ENCODE measurements at regions not wholly inside any gene's neighbourhood (a gene's known extent, or its start where the extent isn't known, plus 50 kb on each side); places are given as distances from the start of the nearest gene placed in this dataset.
"Not testable (repeated sequence)": the region's sequence is repeated elsewhere in the genome, so short reads cannot be mapped to it uniquely, and the experiment has no call there.

DNA sequence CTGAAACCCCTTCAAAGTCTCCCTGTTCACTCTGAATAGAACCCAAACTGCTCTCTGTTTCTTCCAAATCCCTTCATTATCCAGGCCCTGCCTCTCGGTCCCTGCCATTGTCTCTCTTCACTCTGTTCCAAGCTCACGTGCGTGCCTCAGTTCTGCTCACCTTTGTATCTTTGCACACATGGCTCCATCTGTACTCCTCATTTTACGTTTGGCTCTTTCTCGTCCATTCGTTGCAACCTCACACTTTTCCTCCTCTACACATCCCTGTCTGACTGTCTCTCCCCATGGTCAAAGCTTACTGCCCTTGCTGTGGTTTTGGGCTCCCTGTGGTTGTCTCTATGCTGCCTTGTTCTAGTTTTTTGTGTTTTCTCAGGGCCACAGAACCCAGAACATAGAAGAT, 1054.5 kb downstream of the BCL11B start:
- no peak overlapping the region for H3K4me3 Mint-ChIP-seq
- no peak for ATAC-seq
- H3K27ac Mint-ChIP-seq = no peak overlapping the region
- H3K9me3 Mint-ChIP-seq = peaks cover 3% of the 10 kb centered on the region
- no peaks in the 10 kb centered on the region for H3K36me3 Mint-ChIP-seq
- no peaks in the 10 kb centered on the region for H3K4me1 Mint-ChIP-seq
- H3K27me3 Mint-ChIP-seq = no peaks in the 10 kb centered on the region

DNA sequence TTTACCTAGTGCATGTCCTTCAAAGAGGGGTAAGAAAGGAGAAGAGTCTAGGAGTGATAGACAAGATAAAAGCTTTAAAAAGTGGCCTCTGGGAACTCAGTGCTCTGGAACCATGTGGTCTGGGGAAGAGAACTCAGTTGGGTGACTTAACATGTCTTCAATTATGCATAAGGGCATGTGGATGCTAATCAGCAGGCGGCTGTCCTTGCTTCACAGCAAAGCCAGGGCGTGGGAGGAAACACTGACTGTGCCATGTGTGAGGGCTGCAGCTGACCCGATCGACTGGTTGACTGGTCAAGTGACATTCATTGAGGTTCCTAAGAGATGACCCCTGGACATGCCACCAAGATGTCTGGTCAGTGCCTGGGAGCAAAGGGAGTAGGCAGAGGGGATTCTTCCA, 1053.8 kb downstream of the BCL11B start:
- Mint-ChIP-seq H3K27ac (no peak overlapping the region), H3K4me3 (no peak overlapping the region), H3K36me3 (no peaks in the 10 kb centered on the region), H3K4me1 (no peaks in the 10 kb centered on the region), H3K27me3 (no peaks in the 10 kb centered on the region), H3K9me3 (peaks cover 5% of the 10 kb centered on the region)
- ATAC-seq = no peak

- H3K27ac Mint-ChIP-seq = no peak overlapping the region
- no peak for ATAC-seq
- H3K9me3 Mint-ChIP-seq = peaks cover 7% of the 10 kb centered on the region
- H3K27me3 Mint-ChIP-seq = no peaks in the 10 kb centered on the region
- H3K36me3 Mint-ChIP-seq = no peaks in the 10 kb centered on the region
- H3K4me3 Mint-ChIP-seq = no peak overlapping the region
- H3K4me1 Mint-ChIP-seq = no peaks in the 10 kb centered on the region
These were observed 1052.4 kb downstream of the BCL11B start for GRCh38 chr14:98219638-98220037.

GRCh38 chr14:98223106-98223505, 1048.9 kb downstream of the BCL11B start:
- H3K27ac Mint-ChIP-seq = no peak overlapping the region
- no peaks in the 10 kb centered on the region for H3K4me1 Mint-ChIP-seq
- H3K27me3 Mint-ChIP-seq = no peaks in the 10 kb centered on the region
- no peak overlapping the region for H3K4me3 Mint-ChIP-seq
- peaks cover 8% of the 10 kb centered on the region for H3K9me3 Mint-ChIP-seq
- H3K36me3 Mint-ChIP-seq = no peaks in the 10 kb centered on the region
- ATAC-seq = no peak

GRCh38 chr14:98223710-98224109, 1048.3 kb downstream of the BCL11B start:
- not testable (repeated sequence) for H3K27me3 Mint-ChIP-seq, H3K27ac Mint-ChIP-seq, ATAC-seq, H3K4me1 Mint-ChIP-seq, H3K4me3 Mint-ChIP-seq, H3K36me3 Mint-ChIP-seq
- peaks cover 12% of the 10 kb centered on the region for H3K9me3 Mint-ChIP-seq

GRCh38 chr14:98226411-98226810, 1045.6 kb downstream of the BCL11B start:
- no peak for ATAC-seq
- Mint-ChIP-seq H3K9me3 (peaks cover 12% of the 10 kb centered on the region), H3K4me3 (no peak overlapping the region), H3K27me3 (no peaks in the 10 kb centered on the region), H3K36me3 (no peaks in the 10 kb centered on the region), H3K27ac (no peak overlapping the region), H3K4me1 (no peaks in the 10 kb centered on the region)

DNA sequence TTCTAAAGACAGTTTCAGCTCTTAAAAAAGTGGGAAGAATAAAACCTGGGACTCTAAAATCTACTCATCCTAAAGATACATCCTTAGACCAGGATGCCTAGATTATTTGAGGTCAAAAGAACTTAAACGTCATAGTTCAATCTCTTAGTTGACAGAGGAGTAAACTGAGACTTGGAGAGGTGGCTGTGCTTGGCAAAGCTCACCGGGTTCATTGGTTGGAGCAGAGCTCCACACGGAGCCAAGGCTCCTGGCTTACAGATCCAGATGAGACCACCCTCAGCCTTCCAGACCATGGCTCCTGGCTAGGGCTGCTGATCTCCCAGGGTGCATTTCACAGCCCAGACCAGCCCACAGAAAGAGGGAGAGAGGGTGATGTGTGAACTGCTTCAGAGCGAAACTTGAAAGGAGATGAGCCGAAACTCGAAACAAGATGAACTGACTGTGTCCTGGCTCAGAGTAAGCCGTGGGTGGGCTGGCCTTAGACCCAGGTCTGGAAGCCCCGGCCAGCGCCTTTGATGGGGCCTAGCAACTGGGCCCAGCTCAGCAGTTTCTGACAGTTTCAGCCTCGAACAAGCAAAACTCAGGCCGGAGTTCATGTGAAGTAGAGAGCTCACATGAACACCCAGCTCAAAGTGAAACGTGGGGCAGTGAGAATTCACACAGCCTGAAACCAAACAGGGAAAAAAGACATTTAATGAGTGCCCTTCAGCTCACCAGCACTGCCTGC, 1044.8 kb downstream of the BCL11B start:
- Mint-ChIP-seq H3K27me3 (no peaks in the 10 kb centered on the region), H3K9me3 (peaks cover 12% of the 10 kb centered on the region), H3K4me1 (no peaks in the 10 kb centered on the region), H3K27ac (no peak overlapping the region), H3K4me3 (no peak overlapping the region), H3K36me3 (no peaks in the 10 kb centered on the region)
- ATAC-seq = no peak

DNA sequence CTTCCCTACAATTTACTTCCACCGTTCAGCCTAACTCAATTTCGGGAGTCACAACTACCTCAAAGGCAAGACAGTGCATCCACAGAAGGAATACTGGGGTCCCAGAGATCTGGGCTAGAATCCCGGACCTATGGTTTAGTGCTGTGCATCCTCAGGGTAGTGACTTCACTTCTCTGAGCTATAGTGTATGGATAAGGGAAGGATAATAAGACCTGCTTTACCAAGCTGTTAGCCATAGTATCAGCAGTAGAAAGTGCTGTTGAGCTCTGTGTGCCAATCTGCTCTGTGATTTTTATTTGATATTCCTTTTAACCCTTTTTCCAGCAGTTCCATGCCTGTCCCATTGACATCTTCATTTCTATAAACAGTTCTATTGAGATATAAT, 1044.3 kb downstream of the BCL11B start:
- Mint-ChIP-seq H3K4me1 (no peaks in the 10 kb centered on the region), H3K36me3 (no peaks in the 10 kb centered on the region), H3K27ac (no peak overlapping the region), H3K4me3 (no peak overlapping the region), H3K9me3 (peaks cover 12% of the 10 kb centered on the region), H3K27me3 (no peaks in the 10 kb centered on the region)
- no peak for ATAC-seq

- Mint-ChIP-seq H3K27me3 (no peaks in the 10 kb centered on the region), H3K27ac (no peak overlapping the region), H3K4me3 (no peak overlapping the region), H3K4me1 (no peaks in the 10 kb centered on the region), H3K36me3 (no peaks in the 10 kb centered on the region), H3K9me3 (peaks cover 14% of the 10 kb centered on the region)
- ATAC-seq = no peak
These were observed 1042.2 kb downstream of the BCL11B start for GRCh38 chr14:98229656-98230366.

DNA sequence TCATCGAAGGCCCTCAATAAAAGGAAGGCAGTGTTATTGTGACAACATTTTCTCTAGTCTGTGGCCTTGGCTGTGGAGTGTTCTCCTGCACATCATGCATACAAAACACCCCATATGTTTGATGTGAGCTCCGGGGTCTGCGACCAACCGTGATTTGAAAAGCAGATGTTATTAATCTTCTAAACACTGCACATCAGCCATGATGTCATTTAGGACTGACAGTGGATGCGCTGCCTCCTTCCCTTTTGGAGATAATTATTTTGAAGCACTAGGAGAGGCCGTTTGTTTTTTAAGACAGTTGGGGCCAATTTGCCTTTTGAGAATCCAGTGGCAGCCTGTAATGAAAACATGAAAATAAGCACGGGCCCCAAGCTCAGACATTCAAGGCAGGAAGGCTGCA, 1041.6 kb downstream of the BCL11B start:
- Mint-ChIP-seq H3K36me3 (no peaks in the 10 kb centered on the region), H3K4me3 (no peak overlapping the region), H3K27ac (no peak overlapping the region), H3K9me3 (peaks cover 16% of the 10 kb centered on the region), H3K4me1 (no peaks in the 10 kb centered on the region), H3K27me3 (no peaks in the 10 kb centered on the region)
- no peak for ATAC-seq

DNA sequence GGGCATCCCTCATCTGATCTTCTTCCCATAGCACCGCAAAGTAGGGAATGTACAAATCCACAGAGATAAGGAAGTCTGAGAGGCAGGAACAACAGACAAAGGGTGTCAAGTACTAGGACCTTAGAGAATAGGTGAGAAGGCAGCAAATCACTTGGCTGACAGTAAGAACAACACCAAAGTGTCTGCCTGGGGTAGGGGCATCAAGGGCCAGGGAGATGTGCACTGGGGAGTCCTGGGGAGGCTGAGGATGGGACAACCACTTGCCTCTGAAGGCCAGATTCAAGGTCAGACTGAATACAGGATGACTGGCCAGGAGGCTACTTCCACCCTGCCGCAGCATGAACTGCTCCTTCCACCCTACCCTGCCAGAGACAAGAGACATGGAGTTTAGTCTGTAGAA, 1040.8 kb downstream of the BCL11B start:
- Mint-ChIP-seq H3K27ac (no peak overlapping the region), H3K27me3 (no peaks in the 10 kb centered on the region), H3K36me3 (no peaks in the 10 kb centered on the region), H3K9me3 (peaks cover 12% of the 10 kb centered on the region), H3K4me3 (no peak overlapping the region), H3K4me1 (no peaks in the 10 kb centered on the region)
- ATAC-seq = no peak

DNA sequence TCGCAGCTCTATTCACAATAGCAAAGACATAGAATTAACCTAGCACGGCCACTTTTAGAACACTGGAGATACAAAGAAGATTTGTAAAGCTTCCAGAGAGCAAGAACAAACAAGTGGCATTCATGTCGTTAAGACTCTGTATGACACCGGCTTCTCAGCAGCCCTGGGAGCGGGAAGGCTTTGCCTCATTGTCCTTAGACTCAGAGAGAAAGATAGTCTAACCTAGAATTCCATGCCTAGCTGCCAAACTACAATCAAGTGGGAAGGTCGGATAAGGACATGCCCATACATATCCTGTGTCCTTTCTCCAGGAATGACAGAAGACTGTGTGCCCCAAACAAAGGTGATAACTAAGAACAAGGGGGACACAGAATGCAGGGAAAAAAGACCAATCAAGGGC, 1038.3 kb downstream of the BCL11B start:
- peaks cover 9% of the 10 kb centered on the region for H3K9me3 Mint-ChIP-seq
- H3K4me1 Mint-ChIP-seq = no peaks in the 10 kb centered on the region
- H3K36me3 Mint-ChIP-seq = no peaks in the 10 kb centered on the region
- no peak for ATAC-seq
- H3K4me3 Mint-ChIP-seq = no peak overlapping the region
- no peaks in the 10 kb centered on the region for H3K27me3 Mint-ChIP-seq
- no peak overlapping the region for H3K27ac Mint-ChIP-seq

DNA sequence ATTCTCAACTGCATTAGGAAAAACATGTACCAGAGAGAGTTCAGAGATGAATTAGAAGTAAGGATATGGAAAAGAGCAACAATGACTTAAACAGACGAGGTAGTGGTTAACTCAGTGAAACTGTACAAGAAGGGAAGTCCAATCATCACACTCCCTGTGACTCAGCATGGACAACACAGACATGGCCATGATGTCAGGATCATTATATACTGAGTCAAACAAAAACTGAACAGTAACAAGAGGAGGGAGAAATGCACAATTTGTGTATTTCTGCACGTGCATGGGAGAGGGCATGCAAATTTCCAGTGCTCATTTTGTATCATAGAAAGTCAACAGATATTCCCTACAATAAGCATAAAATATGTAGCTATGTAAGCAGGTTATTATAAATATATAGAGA, 1037.8 kb downstream of the BCL11B start:
- H3K9me3 Mint-ChIP-seq = peaks cover 10% of the 10 kb centered on the region
- no peak overlapping the region for H3K4me3 Mint-ChIP-seq
- ATAC-seq = no peak
- H3K27me3 Mint-ChIP-seq = no peaks in the 10 kb centered on the region
- no peaks in the 10 kb centered on the region for H3K4me1 Mint-ChIP-seq
- no peaks in the 10 kb centered on the region for H3K36me3 Mint-ChIP-seq
- H3K27ac Mint-ChIP-seq = no peak overlapping the region

DNA sequence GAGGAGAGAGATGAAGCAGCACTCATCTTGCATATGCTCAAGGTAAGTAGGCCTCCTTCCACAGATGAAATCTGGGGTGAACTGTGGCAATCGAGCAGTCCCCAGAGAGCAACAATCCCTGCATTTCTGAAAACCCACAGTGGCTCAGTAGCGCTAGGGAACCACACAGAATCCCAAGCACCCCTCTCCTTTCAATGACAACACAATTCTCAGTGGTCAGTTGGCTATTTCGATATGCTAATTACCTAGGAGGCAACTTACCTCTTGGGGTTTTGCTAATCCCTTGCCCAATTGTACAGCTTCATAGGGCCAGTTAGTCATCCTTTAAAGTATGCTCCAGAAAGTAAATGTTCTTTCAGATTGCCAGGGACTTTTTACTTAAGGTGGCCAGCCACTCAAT, 1035.7 kb downstream of the BCL11B start:
- Mint-ChIP-seq H3K27ac (no peak overlapping the region), H3K4me1 (no peaks in the 10 kb centered on the region), H3K27me3 (no peaks in the 10 kb centered on the region), H3K4me3 (no peak overlapping the region), H3K9me3 (peaks cover 11% of the 10 kb centered on the region), H3K36me3 (no peaks in the 10 kb centered on the region)
- ATAC-seq = no peak

- H3K36me3 Mint-ChIP-seq = no peaks in the 10 kb centered on the region
- H3K4me3 Mint-ChIP-seq = no peak overlapping the region
- no peak overlapping the region for H3K27ac Mint-ChIP-seq
- H3K9me3 Mint-ChIP-seq = peaks cover 11% of the 10 kb centered on the region
- H3K4me1 Mint-ChIP-seq = no peaks in the 10 kb centered on the region
- ATAC-seq = no peak
- H3K27me3 Mint-ChIP-seq = no peaks in the 10 kb centered on the region
These were observed 1034.1 kb downstream of the BCL11B start for GRCh38 chr14:98237939-98238338.

- Mint-ChIP-seq H3K4me3 (no peak overlapping the region), H3K27me3 (no peaks in the 10 kb centered on the region), H3K27ac (no peak overlapping the region), H3K4me1 (no peaks in the 10 kb centered on the region), H3K36me3 (no peaks in the 10 kb centered on the region), H3K9me3 (peaks cover 3% of the 10 kb centered on the region)
- ATAC-seq = no peak
These were observed 1031.6 kb downstream of the BCL11B start for GRCh38 chr14:98240376-98240775.

Data from stimulated activated memory B cell treated with anti-CD40 and anti-IgM and Interleukin-4, amounts not matched to agents 10 μg/mL and 1 μg/mL and 100 μg/mL, for 72 hours (primary cell).